Chondrocyte (in vitro differentiated cells): ENCODE measurements at regions not wholly inside any gene's neighbourhood (a gene's known extent, or its start where the extent isn't known, plus 50 kb on each side); places are given as distances from the start of the nearest gene placed in this dataset.

ENCODE experiments used
- DNase-seq: peaks from one replicate; pipeline ENCODE4 v3.0.0; 2021; ENCODE audit warnings: mixed read lengths, low spot score
- H3K27ac Mint-ChIP-seq: one replicate; pipeline ENCODE4 v1.8.0; 2021; ENCODE audit warnings: mild to moderate bottlenecking, moderate library complexity, mixed read lengths; ENCODE audit not compliant: unreplicated experiment
- H3K27me3 Mint-ChIP-seq: 2 replicates; pipeline ENCODE4 v1.8.0; 2021; ENCODE audit warnings: low read depth, mixed read lengths
- H3K36me3 Mint-ChIP-seq: 2 replicates; pipeline ENCODE4 v1.8.0; 2021; ENCODE audit warnings: low read depth, mixed read lengths
- H3K4me1 Mint-ChIP-seq: 2 replicates; pipeline ENCODE4 v1.8.0; 2021; ENCODE audit warnings: low read depth, mild to moderate bottlenecking, mixed read lengths
- H3K4me3 Mint-ChIP-seq: one replicate; pipeline ENCODE4 v1.8.0; 2021; ENCODE audit warnings: mild to moderate bottlenecking, moderate library complexity, mixed read lengths; ENCODE audit not compliant: unreplicated experiment
- H3K9me3 Mint-ChIP-seq: 2 replicates; pipeline ENCODE4 v1.8.0; 2021; ENCODE audit warnings: low read depth, mixed read lengths
- TF ChIP-seq, protein P1 (sequence below): fragments of 200-600 bp; sonication (generic); IDR thresholded peaks from 2 replicates; pipeline ENCODE4 v1.5.0; 2021; ENCODE audit warnings: antibody characterized with exemption, mild to moderate bottlenecking, moderate library complexity

- TF ChIP-seq, protein P1, sequence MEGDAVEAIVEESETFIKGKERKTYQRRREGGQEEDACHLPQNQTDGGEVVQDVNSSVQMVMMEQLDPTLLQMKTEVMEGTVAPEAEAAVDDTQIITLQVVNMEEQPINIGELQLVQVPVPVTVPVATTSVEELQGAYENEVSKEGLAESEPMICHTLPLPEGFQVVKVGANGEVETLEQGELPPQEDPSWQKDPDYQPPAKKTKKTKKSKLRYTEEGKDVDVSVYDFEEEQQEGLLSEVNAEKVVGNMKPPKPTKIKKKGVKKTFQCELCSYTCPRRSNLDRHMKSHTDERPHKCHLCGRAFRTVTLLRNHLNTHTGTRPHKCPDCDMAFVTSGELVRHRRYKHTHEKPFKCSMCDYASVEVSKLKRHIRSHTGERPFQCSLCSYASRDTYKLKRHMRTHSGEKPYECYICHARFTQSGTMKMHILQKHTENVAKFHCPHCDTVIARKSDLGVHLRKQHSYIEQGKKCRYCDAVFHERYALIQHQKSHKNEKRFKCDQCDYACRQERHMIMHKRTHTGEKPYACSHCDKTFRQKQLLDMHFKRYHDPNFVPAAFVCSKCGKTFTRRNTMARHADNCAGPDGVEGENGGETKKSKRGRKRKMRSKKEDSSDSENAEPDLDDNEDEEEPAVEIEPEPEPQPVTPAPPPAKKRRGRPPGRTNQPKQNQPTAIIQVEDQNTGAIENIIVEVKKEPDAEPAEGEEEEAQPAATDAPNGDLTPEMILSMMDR: no peak
- H3K4me3 Mint-ChIP-seq: no peak overlapping the region
- H3K36me3 Mint-ChIP-seq: no peaks in the 10 kb centered on the region
- no peaks in the 10 kb centered on the region for H3K27me3 Mint-ChIP-seq
- H3K4me1 Mint-ChIP-seq: peaks cover 17% of the 10 kb centered on the region
- DNase-seq: no peak
- H3K27ac Mint-ChIP-seq: peak overlapping the region; percentile 5
- peaks cover 8% of the 10 kb centered on the region for H3K9me3 Mint-ChIP-seq
Observed at GRCh38 chr17:14859542-14859941, 405.6 kb downstream of the PMP22 start.

GRCh38 chr17:14856176-14856575 is 408.9 kb downstream of the PMP22 start:
- Mint-ChIP-seq H3K4me3 (no peak overlapping the region), H3K27me3 (no peaks in the 10 kb centered on the region), H3K9me3 (peaks cover 4% of the 10 kb centered on the region), H3K36me3 (no peaks in the 10 kb centered on the region), H3K27ac (no peak overlapping the region), H3K4me1 (peaks cover 17% of the 10 kb centered on the region)
- TF ChIP-seq, protein P1: no peak
- DNase-seq: no peak

- DNase-seq: no peak
- no peaks in the 10 kb centered on the region for H3K36me3 Mint-ChIP-seq
- no peak overlapping the region for H3K27ac Mint-ChIP-seq
- peaks cover 8% of the 10 kb centered on the region for H3K4me1 Mint-ChIP-seq
- no peak overlapping the region for H3K4me3 Mint-ChIP-seq
- TF ChIP-seq, protein P1: no peak
- H3K27me3 Mint-ChIP-seq: no peaks in the 10 kb centered on the region
- peaks cover 4% of the 10 kb centered on the region for H3K9me3 Mint-ChIP-seq
Observed at GRCh38 chr17:14854691-14855090, 410.4 kb downstream of the PMP22 start.

GRCh38 chr17:14845591-14846281 is 419.4 kb downstream of the PMP22 start:
- Mint-ChIP-seq H3K36me3 (peaks cover 2% of the 10 kb centered on the region), H3K9me3 (no peaks in the 10 kb centered on the region), H3K4me1 (peaks cover 46% of the 10 kb centered on the region), H3K4me3 (no peak overlapping the region), H3K27me3 (no peaks in the 10 kb centered on the region), H3K27ac (peak overlapping the region; percentile 34)
- TF ChIP-seq, protein P1: no peak
- DNase-seq: no peak

DNA sequence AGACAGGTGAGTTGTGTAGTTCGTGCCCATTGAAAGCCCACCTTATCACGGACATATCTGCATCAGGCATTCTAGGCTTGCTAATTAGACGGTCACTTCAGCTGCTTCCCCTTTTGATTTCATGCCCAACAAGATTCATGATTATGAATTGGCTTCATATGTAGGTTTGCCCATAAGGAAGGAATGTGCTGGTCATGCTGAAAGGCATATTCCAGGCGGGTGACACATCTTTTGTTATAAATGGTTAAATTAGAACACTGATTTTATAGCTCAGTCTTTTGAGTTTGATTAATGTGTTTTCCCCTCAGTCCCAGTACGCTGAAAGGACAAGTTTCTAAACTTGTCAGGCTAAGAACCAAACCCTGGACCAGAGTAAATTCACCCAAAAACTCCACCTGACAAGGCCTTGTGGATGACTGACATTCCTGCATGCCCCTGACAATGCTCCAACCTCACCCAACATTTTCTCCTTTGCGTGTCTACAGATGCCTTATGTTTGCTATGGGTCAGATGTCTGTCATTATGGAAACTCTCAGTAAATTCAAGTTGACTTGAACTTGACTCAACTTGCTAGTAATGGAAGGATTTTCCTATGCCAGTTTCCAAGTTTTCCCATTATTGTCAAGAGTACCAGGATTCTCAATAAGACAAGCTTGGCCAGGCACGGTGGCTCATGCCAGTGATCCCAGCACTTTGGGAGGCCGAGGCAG is 421.9 kb downstream of the PMP22 start:
- no peak for DNase-seq
- Mint-ChIP-seq H3K9me3 (no peaks in the 10 kb centered on the region), H3K4me3 (no peak overlapping the region), H3K4me1 (peaks cover 69% of the 10 kb centered on the region), H3K27me3 (no peaks in the 10 kb centered on the region), H3K36me3 (peaks cover 2% of the 10 kb centered on the region), H3K27ac (peak overlapping the region; percentile 5)
- TF ChIP-seq, protein P1: no peak
